NB4 (cell line): ENCODE measurements at regions not wholly inside any gene's neighbourhood (a gene's known extent, or its start where the extent isn't known, plus 50 kb on each side); places are given as distances from the start of the nearest gene placed in this dataset.

Experiments
- CTCF ChIP-seq: IDR thresholded peaks from one replicate; pipeline ENCODE4 v1.5.1; 2012; ENCODE audit warnings: low read depth, low read length
- MYC ChIP-seq: IDR thresholded peaks from 2 replicates; pipeline ENCODE4 v1.6.1; 2011; ENCODE audit warnings: low read depth, low read length
- POLR2A ChIP-seq: IDR thresholded peaks from 2 replicates; pipeline ENCODE4 v1.6.1; 2011; ENCODE audit warnings: mild to moderate bottlenecking; ENCODE audit not compliant: insufficient read length; ENCODE audit errors: extremely low read depth

GRCh38 chr9:86449246-86449645 is 95.0 kb upstream of the TUT7 start:
- no peak for TF ChIP-seq CTCF
- no peak for TF ChIP-seq MYC
- no peak for TF ChIP-seq POLR2A
